HEK293T (cell line): ENCODE measurements at regions not wholly inside any gene's neighbourhood (a gene's known extent, or its start where the extent isn't known, plus 50 kb on each side); places are given as distances from the start of the nearest gene placed in this dataset.

ENCODE experiments used
- CTCF ChIA-PET: fragments of 350-600 bp; formaldehyde crosslinking; extraction: SDS; loops from one replicate; lab custom pipeline; 2021; ENCODE audit warnings: antibody characterized with exemption, inconsistent platforms; lab: Yijun Ruan, JAX
- POLR2A ChIA-PET: fragments of 350-600 bp; formaldehyde crosslinking; extraction: SDS; loops from one replicate; lab custom pipeline; 2020; ENCODE audit warnings: antibody characterized with exemption, inconsistent platforms; lab: Yijun Ruan, JAX
- DNase-seq: peaks from one replicate; pipeline ENCODE4 v3.0.0; 2012; ENCODE audit warnings: mixed read lengths; ENCODE audit errors: extremely low spot score
- ARNT ChIP-seq: fragments of 450-650 bp; IDR thresholded peaks from 2 replicates; pipeline ENCODE4 v1.6.1; 2017; ENCODE audit warnings: mild to moderate bottlenecking
- BHLHE40 ChIP-seq: fragments of 450-650 bp; IDR thresholded peaks from 2 replicates; pipeline ENCODE4 v1.6.1; 2016; ENCODE audit warnings: mild to moderate bottlenecking, moderate library complexity, borderline replicate concordance
- CTBP1 ChIP-seq: fragments of 450-650 bp; IDR thresholded peaks from 2 replicates; pipeline ENCODE4 v1.6.1; 2016; ENCODE audit warnings: borderline replicate concordance
- ELF4 ChIP-seq: fragments of 450-650 bp; IDR thresholded peaks from 2 replicates; pipeline ENCODE4 v1.6.1; 2017; ENCODE audit warnings: antibody characterized with exemption
- FOXA1 ChIP-seq: fragments of 450-650 bp; IDR thresholded peaks from 2 replicates; pipeline ENCODE4 v1.6.1; 2016; ENCODE audit warnings: mild to moderate bottlenecking
- FOXK2 ChIP-seq: fragments of 450-650 bp; IDR thresholded peaks from 2 replicates; pipeline ENCODE4 v1.6.1; 2016; ENCODE audit warnings: mild to moderate bottlenecking
- FOXM1 ChIP-seq: fragments of 450-650 bp; IDR thresholded peaks from 2 replicates; pipeline ENCODE4 v1.6.1; 2017; ENCODE audit warnings: mild to moderate bottlenecking, borderline replicate concordance
- HDGF ChIP-seq: fragments of 450-650 bp; IDR thresholded peaks from 2 replicates; pipeline ENCODE4 v1.6.1; 2017; ENCODE audit warnings: antibody characterized with exemption, borderline replicate concordance
- L3MBTL2 ChIP-seq: fragments of 450-650 bp; conservative IDR thresholded peaks from 2 replicates; pipeline ENCODE4 v1.6.1; 2016; ENCODE audit warnings: mild to moderate bottlenecking
- LEF1 ChIP-seq: fragments of 450-650 bp; IDR thresholded peaks from 2 replicates; pipeline ENCODE4 v1.6.1; 2017; ENCODE audit warnings: mild to moderate bottlenecking, borderline replicate concordance
- NFRKB ChIP-seq: fragments of 450-650 bp; IDR thresholded peaks from 2 replicates; pipeline ENCODE4 v1.6.1; 2016; ENCODE audit warnings: mild to moderate bottlenecking, moderate library complexity
- SP1 ChIP-seq: fragments of 450-650 bp; IDR thresholded peaks from 2 replicates; pipeline ENCODE4 v1.6.1; 2017
- SUZ12 ChIP-seq: fragments of 450-650 bp; IDR thresholded peaks from 2 replicates; pipeline ENCODE4 v1.6.1; 2016; ENCODE audit warnings: mild to moderate bottlenecking
- TARDBP ChIP-seq: fragments of 450-650 bp; IDR thresholded peaks from 2 replicates; pipeline ENCODE4 v1.6.1; 2016
- ZNF384 ChIP-seq: fragments of 450-650 bp; IDR thresholded peaks from 2 replicates; pipeline ENCODE4 v1.6.1; 2016
- TF ChIP-seq, protein P1 (sequence below): fragments of 450-650 bp; IDR thresholded peaks from 2 replicates; pipeline ENCODE4 v1.6.1; 2016

DNA sequence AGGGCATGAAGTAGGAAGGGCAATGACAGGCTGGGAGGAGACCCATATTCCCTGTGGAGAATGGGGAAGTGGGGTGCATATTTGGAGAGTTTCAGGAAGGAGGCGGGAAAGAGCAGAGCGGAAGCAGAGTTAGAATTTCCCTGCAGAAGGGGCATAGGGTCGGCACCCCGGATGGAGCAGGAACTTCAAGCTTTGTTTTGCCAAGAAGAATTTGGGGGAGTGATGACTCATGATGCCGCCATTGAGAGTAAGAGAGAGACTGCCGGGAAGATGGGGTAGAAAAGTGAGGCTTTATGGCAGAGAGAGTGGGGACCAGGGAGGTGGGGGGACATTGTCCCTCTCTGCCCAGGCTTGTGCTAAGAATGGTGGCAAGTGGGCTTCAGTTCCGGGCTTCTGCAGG is 50.3 kb upstream of the EPB41L1 start:
- ChIA-PET POLR2A (interaction anchor here (0.7 kb wide), 1 partner anchor 133 kb away, joined by 3 read pairs; no protein-coding TSS in a partner anchor), CTCF (no interaction called here)

More for the DNA sequence above, 50.3 kb upstream of the EPB41L1 start:
- DNase-seq: no peak
- TF ChIP-seq ARNT: no peak
- TF ChIP-seq LEF1: no peak
- TF ChIP-seq HDGF: no peak
- TF ChIP-seq NFRKB: no peak
- no peak for TF ChIP-seq SP1
- no peak for TF ChIP-seq BHLHE40
- no peak for TF ChIP-seq FOXM1
- no peak for TF ChIP-seq L3MBTL2
- TF ChIP-seq ZNF384: no peak
- TF ChIP-seq SUZ12: no peak
- no peak for TF ChIP-seq CTBP1
- TF ChIP-seq, protein P1, sequence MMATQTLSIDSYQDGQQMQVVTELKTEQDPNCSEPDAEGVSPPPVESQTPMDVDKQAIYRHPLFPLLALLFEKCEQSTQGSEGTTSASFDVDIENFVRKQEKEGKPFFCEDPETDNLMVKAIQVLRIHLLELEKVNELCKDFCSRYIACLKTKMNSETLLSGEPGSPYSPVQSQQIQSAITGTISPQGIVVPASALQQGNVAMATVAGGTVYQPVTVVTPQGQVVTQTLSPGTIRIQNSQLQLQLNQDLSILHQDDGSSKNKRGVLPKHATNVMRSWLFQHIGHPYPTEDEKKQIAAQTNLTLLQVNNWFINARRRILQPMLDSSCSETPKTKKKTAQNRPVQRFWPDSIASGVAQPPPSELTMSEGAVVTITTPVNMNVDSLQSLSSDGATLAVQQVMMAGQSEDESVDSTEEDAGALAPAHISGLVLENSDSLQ: no peak
- TF ChIP-seq FOXA1: no peak
- no peak for TF ChIP-seq ELF4
- no peak for TF ChIP-seq TARDBP
- no peak for TF ChIP-seq FOXK2
